GM12878 (cell line): ENCODE measurements at regions not wholly inside any gene's neighbourhood (a gene's known extent, or its start where the extent isn't known, plus 50 kb on each side); places are given as distances from the start of the nearest gene placed in this dataset.

Source experiments
- ATF2 ChIP-seq: IDR thresholded peaks from 2 replicates; pipeline ENCODE4 v1.6.1; 2012; ENCODE audit warnings: low read length, inconsistent platforms
- ATF3 ChIP-seq: IDR thresholded peaks from 2 replicates; pipeline ENCODE4 v1.6.1; 2011; ENCODE audit warnings: low read depth, mild to moderate bottlenecking, low read length, moderate library complexity, borderline replicate concordance; ENCODE audit errors: extremely low read depth
- EED ChIP-seq: sonication (generic); IDR thresholded peaks from 2 replicates; pipeline ENCODE4 v1.6.1; 2016; ENCODE audit warnings: antibody characterized with exemption, low read depth
- IKZF2 ChIP-seq, 2 experiments: fragments of 450-650 bp; IDR thresholded peaks; 2 replicates each; pipeline ENCODE4 v1.6.1; 2017; ENCODE audit warnings: mild to moderate bottlenecking in 2 of 2, moderate library complexity in 2 of 2
- KAT2A ChIP-seq: conservative IDR thresholded peaks from 2 replicates; pipeline ENCODE4 v1.6.1; 2011; ENCODE audit warnings: low read depth, low read length; ENCODE audit not compliant: control insufficient read depth
- POLR2AphosphoS5 ChIP-seq: IDR thresholded peaks from 2 replicates; pipeline ENCODE4 v1.6.1; 2011; ENCODE audit warnings: mild to moderate bottlenecking, low read length, inconsistent platforms
- RELA ChIP-seq: fragments of 450-650 bp; IDR thresholded peaks from 2 replicates; pipeline ENCODE4 v1.8.0; 2014; ENCODE audit warnings: borderline replicate concordance; ENCODE audit not compliant: partially characterized antibody
- SMARCA5 ChIP-seq: fragments of 450-650 bp; IDR thresholded peaks from 2 replicates; pipeline ENCODE4 v1.6.1; 2017; ENCODE audit warnings: mild to moderate bottlenecking
- YBX1 ChIP-seq: fragments of 450-650 bp; IDR thresholded peaks from 2 replicates; pipeline ENCODE4 v1.6.1; 2016; ENCODE audit warnings: antibody characterized with exemption
- ZNF592 ChIP-seq: fragments of 450-650 bp; IDR thresholded peaks from 2 replicates; pipeline ENCODE4 v1.6.1; 2017; ENCODE audit warnings: mild to moderate bottlenecking, moderate library complexity

GRCh38 chr3:36013425-36013824 is 366.9 kb upstream of the STAC start (continued):
- TF ChIP-seq ZNF592 (no peak), KAT2A (no peak), IKZF2 (IDR thresholded peaks at IDR 0.05) (no peak), ATF3 (no peak), YBX1 (no peak), RELA (no peak), POLR2AphosphoS5 (no peak), ATF2 (no peak), EED (no peak), SMARCA5 (no peak)
